K562 (cell line): ENCODE measurements at regions not wholly inside any gene's neighbourhood (a gene's known extent, or its start where the extent isn't known, plus 50 kb on each side); places are given as distances from the start of the nearest gene placed in this dataset.
A peak's percentile ranks its signal among the peaks of the same experiment; 100 is the strongest.

Experiments used
- ATAC-seq: fragments of 200-7000 bp; cut with Tn5 transposase; 3 replicates; pipeline ENCODE4 v1.9.1; 2020; ENCODE audit warnings: moderate library complexity
- BruUV-seq: library from RNA; stranded (reverse); fragments of 400-500 nt; replicated peaks from 2 replicates; lab custom pipeline; 2021; lab: Mats Ljungman, UMichigan
- CTCF ChIA-PET: fragments of 300-600 bp; formaldehyde crosslinking; extraction: SDS; loops from one replicate; lab custom pipeline; 2021; ENCODE audit warnings: low intra/inter-chr PET ratio; lab: Yijun Ruan, JAX
- POLR2A ChIA-PET: fragments of 300-600, 350-650 bp; sonication (Branson Sonifier 250); formaldehyde crosslinking; extraction: SDS; loops from one replicate; lab custom pipeline; 2021; ENCODE audit warnings: antibody characterized with exemption, inconsistent platforms; lab: Yijun Ruan, JAX
- DNase-seq, 4 experiments: peaks; one replicate each; pipeline versions ENCODE4 v3.0.0 to v3.0.0-alpha.2; 2011 to 2018; ENCODE audit warnings: low spot score in 3 of 4, mixed read lengths in 3 of 4; ENCODE audit errors: extremely low read depth in 1 of 4
- FAIRE-seq: peaks from 2 replicates; lab custom pipeline; 2011; peaks lifted over from hg19 to GRCh38; lab: Jason Lieb, UNC
- H2AFZ ChIP-seq: 2 replicates; pipeline ENCODE4 v1.6.0; 2011; ENCODE audit warnings: low read depth, low read length, control low read depth, inconsistent platforms
- H3K27ac ChIP-seq: fragments of 200-600 bp; 3 replicates; pipeline ENCODE4 v1.8.0; 2011; ENCODE audit warnings: low read depth, mild to moderate bottlenecking, control low read depth, inconsistent platforms, low read length, moderate library complexity, mixed read lengths; ENCODE audit errors: extremely low read depth
- H3K27me3 ChIP-seq, 2 experiments: fragments of 300-600 bp in 1 of 2; 2 replicates in 1 of 2; 3 replicates in 1 of 2; pipeline versions ENCODE4 v1.6.0 to v1.8.0; 2011; ENCODE audit warnings: inconsistent platforms in 2 of 2, low read length in 2 of 2, mild to moderate bottlenecking in 1 of 2, mixed read lengths in 1 of 2, moderate library complexity in 1 of 2; ENCODE audit not compliant: control insufficient read depth in 2 of 2, insufficient read depth in 2 of 2
- H3K36me3 ChIP-seq: fragments of 300-600 bp; 3 replicates; pipeline ENCODE4 v1.8.0; 2011; ENCODE audit warnings: mild to moderate bottlenecking, low read length, inconsistent platforms; ENCODE audit not compliant: control insufficient read depth, insufficient read depth
- H3K4me1 ChIP-seq, 2 experiments: fragments of 200-600 bp in 1 of 2; replicated peaks in 1 of 2; 2 replicates in 1 of 2; 3 replicates in 1 of 2; pipeline versions ENCODE4 v1.5.1 to v1.8.0; 2011; ENCODE audit warnings: inconsistent platforms in 2 of 2, low read length in 2 of 2, mild to moderate bottlenecking in 1 of 2, mixed read lengths in 1 of 2, moderate library complexity in 1 of 2; ENCODE audit not compliant: control insufficient read depth in 2 of 2, insufficient read depth in 2 of 2
- H3K4me2 ChIP-seq: 2 replicates; pipeline ENCODE4 v1.6.1; 2011; ENCODE audit warnings: low read length, control low read depth, inconsistent platforms, mixed read lengths; ENCODE audit not compliant: insufficient read depth
- H3K4me3 ChIP-seq: fragments of 200-600 bp; sonication (generic), shearing (Covaris generic); 2 replicates; pipeline ENCODE4 v1.5.1; 2016; ENCODE audit warnings: control low read depth, inconsistent platforms
- H3K79me2 ChIP-seq: fragments of 200-600 bp; 3 replicates; pipeline ENCODE4 v1.8.0; 2011; ENCODE audit warnings: low read length, inconsistent platforms; ENCODE audit not compliant: control insufficient read depth, insufficient read depth
- H3K9ac ChIP-seq, 2 experiments: 2 replicates each; pipeline versions ENCODE4 v1.6.0 to v1.6.1; 2011; ENCODE audit warnings: low read depth in 2 of 2, low read length in 2 of 2, control low read depth in 1 of 2, inconsistent platforms in 1 of 2, mild to moderate bottlenecking in 1 of 2, mixed read lengths in 1 of 2; ENCODE audit not compliant: insufficient read depth in 1 of 2
- H3K9me1 ChIP-seq: one replicate; pipeline ENCODE4 v1.6.0; 2011; ENCODE audit warnings: inconsistent platforms, mild to moderate bottlenecking, low read length, moderate library complexity; ENCODE audit not compliant: control insufficient read depth, insufficient read depth
- H3K9me3 ChIP-seq: replicated peaks from 2 replicates; pipeline ENCODE4 v1.5.1; 2011; ENCODE audit warnings: low read depth, low read length, inconsistent platforms; ENCODE audit not compliant: control insufficient read depth, insufficient read depth
- H4K20me1 ChIP-seq: replicated peaks from 2 replicates; pipeline ENCODE4 v1.6.1; 2011; ENCODE audit warnings: low read length, inconsistent platforms, mixed read lengths; ENCODE audit not compliant: control insufficient read depth, insufficient read depth
- EZH2 ChIP-seq: IDR thresholded peaks from 2 replicates; pipeline ENCODE4 v1.6.1; 2012; ENCODE audit warnings: low read depth, mild to moderate bottlenecking, inconsistent platforms, low read length, borderline replicate concordance
- HDAC2 ChIP-seq: fragments of 450-650 bp; IDR thresholded peaks from 2 replicates; pipeline ENCODE4 v1.6.1; 2016; ENCODE audit warnings: mild to moderate bottlenecking
- JUND ChIP-seq, 2 experiments: IDR thresholded peaks; 2 replicates in 1 of 2; 3 replicates in 1 of 2; pipeline ENCODE4 v1.6.1; 2011; ENCODE audit warnings: borderline replicate concordance in 2 of 2, low read depth in 2 of 2, low read length in 2 of 2, improper control_type of control experiment in 1 of 2, missing biosample characterization in 1 of 2, missing genetic modification characterization in 1 of 2, missing genetic modification reagents in 1 of 2
- SP2 ChIP-seq: IDR thresholded peaks from 2 replicates; pipeline ENCODE4 v1.6.1; 2011; ENCODE audit warnings: mild to moderate bottlenecking, low read depth, low read length, moderate library complexity; ENCODE audit not compliant: poor library complexity, severe bottlenecking; ENCODE audit errors: extremely low read depth
- TFE3 ChIP-seq: fragments of 450-650 bp; formaldehyde crosslinking; IDR thresholded peaks from 2 replicates; pipeline ENCODE4 v1.4.0; 2020; ENCODE audit warnings: mild to moderate bottlenecking, mixed read lengths
- TRIM24 ChIP-seq, 2 experiments: fragments of 450-650 bp; IDR thresholded peaks; 2 replicates each; pipeline ENCODE4 v1.6.1; 2016
- WGBS: fragments of 100-300 bp; shearing (Covaris generic); methylation state at CpG from one replicate; pipeline ENCODE4 v1.1.6; 2016; ENCODE audit warnings: low coverage, mixed read lengths; ENCODE audit not compliant: insufficient coverage; ENCODE audit errors: missing lambda C conversion rate; 5-methylcytosine and 5-hydroxymethylcytosine counted together
- in situ Hi-C: fragments of 300-500 bp; cut with MboI; formaldehyde crosslinking; loops from 4 replicates; pipeline ENCODE4 v1.15.0; 2018; ENCODE audit warnings: inconsistent platforms, mixed read lengths
- intact Hi-C: fragments of 100-400 bp; cut with micrococcal nuclease; formaldehyde crosslinking; loops from 2 replicates; pipeline ENCODE4 v1.14.2; 2022
- TF ChIP-seq, protein P1 (sequence below), 2 experiments: fragments of 450-650 bp in 1 of 2; sonication (generic) in 1 of 2; formaldehyde crosslinking in 1 of 2; IDR thresholded peaks in 1 of 2; conservative IDR thresholded peaks in 1 of 2; 2 replicates each; pipeline versions ENCODE4 v1.6.1 to v1.8.1; 2016 to 2023; ENCODE audit warnings: mild to moderate bottlenecking in 2 of 2, moderate library complexity in 2 of 2, inconsistent platforms in 1 of 2, missing genetic modification reagents in 1 of 2

GRCh38 chr5:40447438-40447837 is 232.3 kb upstream of the PTGER4 start (continued):
- TF ChIP-seq EZH2 (no peak), SP2 (no peak), TRIM24 (IDR thresholded peaks at IDR 0.05) (no peak)

GRCh38 chr5:40446910-40447309 is 232.8 kb upstream of the PTGER4 start:
- Histone ChIP-seq H3K27ac (no peak overlapping the region), H3K4me1 (no peaks in the 10 kb centered on the region), H3K79me2 (no peaks in the 10 kb centered on the region), H4K20me1 (no peaks in the 10 kb centered on the region), H3K4me3 (no peak overlapping the region), H3K27me3 (no peaks in the 10 kb centered on the region), H2AFZ (no peak overlapping the region), H3K9me3 (no peaks in the 10 kb centered on the region), H3K36me3 (no peaks in the 10 kb centered on the region), H3K9ac (no peak overlapping the region), H3K9me1 (no peaks in the 10 kb centered on the region), H3K4me2 (no peak overlapping the region)
- ATAC-seq (no peak), DNase-seq (no peak), FAIRE-seq (no peak)
- CTCF ChIA-PET, result no interaction called here
- no peak for TF ChIP-seq HDAC2
- TF ChIP-seq JUND (IDR thresholded peaks at IDR 0.05; ENCODE audit: borderline replicate concordance, low read depth, low read length), result peak; percentile 17; the same call in 1 of the 2 replicates
- TF ChIP-seq JUND (tag; IDR thresholded peaks at IDR 0.05; ENCODE audit: borderline replicate concordance, low read depth, low read length), result peak; percentile 24; the same call in 1 of the 3 replicates
- TF ChIP-seq, protein P1, sequence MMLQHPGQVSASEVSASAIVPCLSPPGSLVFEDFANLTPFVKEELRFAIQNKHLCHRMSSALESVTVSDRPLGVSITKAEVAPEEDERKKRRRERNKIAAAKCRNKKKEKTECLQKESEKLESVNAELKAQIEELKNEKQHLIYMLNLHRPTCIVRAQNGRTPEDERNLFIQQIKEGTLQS (IDR thresholded peaks at IDR 0.05), result peak; percentile 48
- TF ChIP-seq, protein P1 (CRISPR knock-in tag; conservative IDR thresholded peaks at IDR 0.05), result no peak
- TF ChIP-seq TFE3 (CRISPR knock-in tag), result no peak
- WGBS, result 0% methylated on average over 1 of the region's 1 CpG
- POLR2A ChIA-PET, result no interaction called here
- intact Hi-C loops, result loop anchor here (10.0 kb wide), 1 partner anchor 238 kb away; no protein-coding TSS in a partner anchor
- in situ Hi-C loops, result no loop called here
- no TSS peak for BruUV-seq
